SK-N-SH (cell line): ENCODE measurements at regions not wholly inside any gene's neighbourhood (a gene's known extent, or its start where the extent isn't known, plus 50 kb on each side); places are given as distances from the start of the nearest gene placed in this dataset.

ENCODE experiments used
- FOSL2 ChIP-seq: IDR thresholded peaks from 2 replicates; pipeline ENCODE4 v1.4.0; 2012; ENCODE audit warnings: low read depth, mild to moderate bottlenecking, moderate library complexity, borderline replicate concordance
- FOXM1 ChIP-seq: IDR thresholded peaks from 2 replicates; pipeline ENCODE4 v1.4.0; 2012; ENCODE audit warnings: low read depth, mild to moderate bottlenecking
- GABPA ChIP-seq: IDR thresholded peaks from 2 replicates; pipeline ENCODE4 v1.4.0; 2012; ENCODE audit warnings: low read depth, mild to moderate bottlenecking
- RFX5 ChIP-seq: IDR thresholded peaks from 2 replicates; pipeline ENCODE4 v1.6.1; 2012; ENCODE audit warnings: mild to moderate bottlenecking, improper control_type of control experiment, low read length
- SMC3 ChIP-seq: IDR thresholded peaks from 2 replicates; pipeline ENCODE4 v1.6.1; 2012; ENCODE audit warnings: low read depth, low read length, improper control_type of control experiment
- TAF1 ChIP-seq: IDR thresholded peaks from 2 replicates; pipeline ENCODE4 v1.6.1; 2012; ENCODE audit warnings: low read depth, mild to moderate bottlenecking, low read length, moderate library complexity, borderline replicate concordance
- YY1 ChIP-seq: IDR thresholded peaks from 2 replicates; pipeline ENCODE4 v1.4.0; 2012; ENCODE audit warnings: low read depth, mild to moderate bottlenecking

DNA sequence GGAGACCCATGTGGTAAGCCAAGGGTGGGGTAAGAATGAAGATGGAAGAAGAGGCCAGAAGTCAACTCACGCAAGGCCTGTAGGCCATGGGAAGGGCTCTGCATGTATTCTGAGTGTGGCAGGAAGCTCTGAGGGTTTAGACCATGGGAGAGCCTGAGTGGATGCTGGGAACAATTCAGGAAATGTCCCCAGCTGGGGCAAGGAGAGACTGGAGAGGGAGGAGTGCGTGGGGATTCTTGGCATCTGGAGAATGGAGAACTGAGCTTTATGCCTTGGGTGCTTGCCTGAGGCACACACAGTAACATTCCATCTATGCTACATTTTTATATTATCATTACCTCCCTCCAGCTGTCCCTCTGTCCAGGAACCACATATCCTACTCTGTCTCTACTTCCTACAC is 50.4 kb upstream of the CD82 start (continued):
- no peak for TF ChIP-seq FOXM1
- TF ChIP-seq FOSL2: no peak
- TF ChIP-seq RFX5: no peak
- TF ChIP-seq YY1: no peak
- no peak for TF ChIP-seq GABPA
- no peak for TF ChIP-seq SMC3
- no peak for TF ChIP-seq TAF1
